Gastrocnemius medialis (tissue), 4 donors: ENCODE measurements at regions not wholly inside any gene's neighbourhood (a gene's known extent, or its start where the extent isn't known, plus 50 kb on each side); places are given as distances from the start of the nearest gene placed in this dataset.

Source experiments
- POLR2A ChIP-seq, 2 donors: fragments of 450-650 bp; IDR thresholded peaks; one replicate each; pipeline ENCODE4 v1.6.1; 2017; ENCODE audit warnings: antibody characterized with exemption in 2 of 2, mild to moderate bottlenecking in 2 of 2, moderate library complexity in 2 of 2
- TF ChIP-seq, protein P1 (sequence below), 5 experiments: fragments of 450-650 bp in 3 of 5; fragments of 200-600 bp in 2 of 5; sonication (generic) in 2 of 5; IDR thresholded peaks in 4 of 5; conservative IDR thresholded peaks in 1 of 5; 1 replicate in 4 of 5; 2 replicates in 1 of 5; pipeline ENCODE4 v1.5.1; 2016 to 2019; ENCODE audit warnings: antibody characterized with exemption in 5 of 5, mild to moderate bottlenecking in 3 of 5, moderate library complexity in 3 of 5

DNA sequence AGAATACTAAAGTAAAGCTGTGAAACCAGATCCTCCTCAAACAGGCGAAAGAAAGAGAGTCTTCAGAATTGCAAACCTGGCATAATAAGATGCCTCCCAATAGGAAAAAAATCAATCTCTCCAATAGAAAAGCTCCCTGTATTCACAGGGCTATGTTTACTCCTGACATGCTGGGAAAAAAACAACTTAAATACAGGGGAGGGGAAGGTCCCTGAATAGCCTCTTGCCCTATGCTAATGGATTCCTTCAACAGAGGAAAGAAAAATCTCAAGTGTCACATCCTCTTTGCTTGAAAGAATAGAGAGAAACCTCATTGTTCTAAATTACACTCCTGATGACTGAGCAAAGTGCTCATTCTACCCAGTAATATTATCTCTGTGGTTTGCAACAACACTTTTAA, 1271.1 kb upstream of the PRR20A start:
- TF ChIP-seq, protein P1, sequence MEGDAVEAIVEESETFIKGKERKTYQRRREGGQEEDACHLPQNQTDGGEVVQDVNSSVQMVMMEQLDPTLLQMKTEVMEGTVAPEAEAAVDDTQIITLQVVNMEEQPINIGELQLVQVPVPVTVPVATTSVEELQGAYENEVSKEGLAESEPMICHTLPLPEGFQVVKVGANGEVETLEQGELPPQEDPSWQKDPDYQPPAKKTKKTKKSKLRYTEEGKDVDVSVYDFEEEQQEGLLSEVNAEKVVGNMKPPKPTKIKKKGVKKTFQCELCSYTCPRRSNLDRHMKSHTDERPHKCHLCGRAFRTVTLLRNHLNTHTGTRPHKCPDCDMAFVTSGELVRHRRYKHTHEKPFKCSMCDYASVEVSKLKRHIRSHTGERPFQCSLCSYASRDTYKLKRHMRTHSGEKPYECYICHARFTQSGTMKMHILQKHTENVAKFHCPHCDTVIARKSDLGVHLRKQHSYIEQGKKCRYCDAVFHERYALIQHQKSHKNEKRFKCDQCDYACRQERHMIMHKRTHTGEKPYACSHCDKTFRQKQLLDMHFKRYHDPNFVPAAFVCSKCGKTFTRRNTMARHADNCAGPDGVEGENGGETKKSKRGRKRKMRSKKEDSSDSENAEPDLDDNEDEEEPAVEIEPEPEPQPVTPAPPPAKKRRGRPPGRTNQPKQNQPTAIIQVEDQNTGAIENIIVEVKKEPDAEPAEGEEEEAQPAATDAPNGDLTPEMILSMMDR (IDR thresholded peaks at IDR 0.05 in 4 of 5, conservative IDR thresholded peaks at IDR 0.05 in 1 of 5), result no peak
- TF ChIP-seq POLR2A (IDR thresholded peaks at IDR 0.05), result no peak
